Heart left ventricle (tissue), 16 donors: ENCODE measurements at regions not wholly inside any gene's neighbourhood (a gene's known extent, or its start where the extent isn't known, plus 50 kb on each side); places are given as distances from the start of the nearest gene placed in this dataset.
A peak's percentile ranks its signal among the peaks of the same experiment; 100 is the strongest.

Source experiments
- ATAC-seq, 4 donors: fragments of 200-7000 bp; cut with Tn5 transposase; one replicate each; pipeline ENCODE4 v1.9.1; 2020 to 2022; ENCODE audit warnings: moderate library complexity in 4 of 4, mild to moderate bottlenecking in 3 of 4, moderate number of reproducible peaks in 1 of 4
- DNase-seq, 5 donors: peaks; one replicate each; pipeline ENCODE4 v3.0.0-alpha.2; 2020
- H3K27ac ChIP-seq, 12 donors: fragments of 200-600 bp; sonication (generic) in 4 of 12; one replicate each; pipeline versions ENCODE4 v1.5.0 to v1.8.0; 2016 to 2022; ENCODE audit warnings: mild to moderate bottlenecking in 2 of 12
- H3K27me3 ChIP-seq, 9 donors: fragments of 200-600 bp; sonication (generic) in 2 of 9; one replicate each; pipeline versions ENCODE4 v1.5.1 to v1.8.0; 2016 to 2022; ENCODE audit warnings: mild to moderate bottlenecking in 3 of 9
- H3K36me3 ChIP-seq, 9 donors: fragments of 200-600 bp; sonication (generic) in 2 of 9; one replicate each; pipeline versions ENCODE4 v1.5.0 to v1.8.0; 2018 to 2022; ENCODE audit warnings: mild to moderate bottlenecking in 2 of 9
- H3K4me1 ChIP-seq, 12 donors: fragments of 200-600 bp; sonication (generic) in 4 of 12; one replicate each; pipeline versions ENCODE4 v1.5.0 to v1.8.0; 2016 to 2022; ENCODE audit warnings: mild to moderate bottlenecking in 3 of 12
- H3K4me3 ChIP-seq, 12 donors: fragments of 200-600 bp; sonication (generic) in 4 of 12; one replicate each; pipeline versions ENCODE4 v1.5.0 to v1.8.0; 2017 to 2022; ENCODE audit warnings: mild to moderate bottlenecking in 9 of 12, moderate library complexity in 4 of 12
- H3K9me3 ChIP-seq, 12 donors: fragments of 200-600 bp; sonication (generic) in 4 of 12; one replicate each; pipeline versions ENCODE4 v1.5.0 to v1.8.0; 2016 to 2022; ENCODE audit warnings: mild to moderate bottlenecking in 1 of 12
- CTCF ChIP-seq, 12 donors: fragments of 200-600 bp; sonication (generic) in 4 of 12; IDR thresholded peaks; one replicate each; pipeline versions ENCODE4 v1.5.0 to v1.8.0; 2018 to 2022; ENCODE audit warnings: antibody characterized with exemption in 12 of 12, mild to moderate bottlenecking in 5 of 12
- POLR2A ChIP-seq, 2 donors: fragments of 450-650 bp; IDR thresholded peaks; one replicate each; pipeline ENCODE4 v1.6.1; 2017; ENCODE audit warnings: antibody characterized with exemption in 2 of 2, mild to moderate bottlenecking in 2 of 2, moderate library complexity in 2 of 2
- WGBS, 4 donors: extraction: QIAGEN DNeasy Blood & Tissue Kit in 2 of 4; methylation state at CpG; one replicate each; pipeline versions ENCODE4 v1.1.5 to v1.1.7; 2013 to 2018; 5-methylcytosine and 5-hydroxymethylcytosine counted together
- intact Hi-C, 10 donors: fragments of 100-400 bp; cut with DNase I; formaldehyde crosslinking; loops; one replicate each; pipeline versions ENCODE4 v1.11.1 to v1.14.2; 2022
- donor health status: ischemic (EF 13 %, LVEDD 7.1; RV severe dilation, severe dysfunction).
- donor health status: healthy with polysubstance abuse.
- donor health status: DM: no; HTN: yes; CAD: no.
- donor health status: DM: no; HTN: no; CAD: no.
- donor health status: ischemic (EF 25% LVEDD 6.9; RV normal size, moderate dysfunction).
- donor health status: ischemic (EF 25% LVEDD 5.7; RV mildly dilated, moderate dysfunction).
- donor health status: healthy.
- donor health status: DM: yes; HTN: yes; CAD: no.
- donor health status: ischemic (EF 35%, LVEDD 5.7; RV mildly dilated, moderate dysfunction).
- donor health status: nonischemic (EF 11% LVEDD 7.7; RV severe dilation, severe dysfunction).
- donor health status: DM: yes; HTN: yes; CAD: no.
- donor health status: PGD.
- donor health status: ischemic (EF 29% LVEDD 5.4; RV normal size, mild dysfunction).
- donor health status: nonischemic (EF 23%, LVEDD 6.1; RV moderate dilation, normal function).

- Histone ChIP-seq H3K4me1 (peaks cover 0 to 23% (median 4%) of the 10 kb centered on the region in 12 donors), H3K27ac (no peak overlapping the region), H3K27me3 (no peaks in the 10 kb centered on the region), H3K36me3 (no peaks in the 10 kb centered on the region), H3K4me3 (no peak overlapping the region), H3K9me3 (no peaks in the 10 kb centered on the region)
- TF ChIP-seq CTCF (IDR thresholded peaks at IDR 0.05), result no peak
- TF ChIP-seq POLR2A (IDR thresholded peaks at IDR 0.05), result no peak
- intact Hi-C loops, result no loop called here
- WGBS, 4 donors, result 93 to 98% (median 96%) methylated on average over 13 of the region's 13 CpGs
- peak in 2 of 5 donors; percentile 12 to 23 for DNase-seq
- no peak for ATAC-seq
Observed at GRCh38 chr21:45338311-45339017, 50.8 kb upstream of the POFUT2 start.

- H3K4me3 ChIP-seq, result no peak overlapping the region
- H3K4me1 ChIP-seq, result peaks cover 0 to 23% (median 4%) of the 10 kb centered on the region in 12 donors
- H3K27ac ChIP-seq, result peak overlapping the region in 5 of 12 donors; percentile 1 to 36 (median 29)
- H3K27me3 ChIP-seq, result no peaks in the 10 kb centered on the region
- H3K36me3 ChIP-seq, result no peaks in the 10 kb centered on the region
- intact Hi-C loops, result no loop called here
- ATAC-seq, result peak in 2 of 4 donors; percentile 33 to 40
- DNase-seq, result peak in 1 of 5 donors; percentile 20
- 51 to 58% (median 53%) methylated on average over 19 of the region's 19 CpGs for WGBS, 4 donors
- TF ChIP-seq CTCF (IDR thresholded peaks at IDR 0.05) (no peak), POLR2A (IDR thresholded peaks at IDR 0.05) (no peak)
- H3K9me3 ChIP-seq, result no peaks in the 10 kb centered on the region
Observed at GRCh38 chr21:45339421-45340402, 52.0 kb upstream of the POFUT2 start.

GRCh38 chr21:45340515-45340914 is 52.8 kb upstream of the POFUT2 start:
- intact Hi-C loops, result no loop called here
- ATAC-seq, result no peak
- H3K9me3 ChIP-seq, result no peaks in the 10 kb centered on the region

More at GRCh38 chr21:45340515-45340914, 52.8 kb upstream of the POFUT2 start:
- peak in 1 of 5 donors; percentile 10 for DNase-seq
- 88 to 94% (median 93%) methylated on average over 8 of the region's 8 CpGs for WGBS, 4 donors
- Histone ChIP-seq H3K4me3 (no peak overlapping the region), H3K27ac (no peak overlapping the region), H3K27me3 (no peaks in the 10 kb centered on the region), H3K4me1 (peaks cover 0 to 23% (median 4%) of the 10 kb centered on the region in 12 donors), H3K36me3 (no peaks in the 10 kb centered on the region)
- TF ChIP-seq CTCF (IDR thresholded peaks at IDR 0.05), result no peak
- TF ChIP-seq POLR2A (IDR thresholded peaks at IDR 0.05), result no peak
